ENCODE measurements at regions not wholly inside any gene's neighbourhood (a gene's known extent, or its start where the extent isn't known, plus 50 kb on each side); places are given as distances from the start of the nearest gene placed in this dataset.

GRCh38 chr17:34045990-34046389 lies 209.1 kb upstream of the CCL2 start:
- H3K4me3 ChIP-seq (ENCODE audit: low read depth, low read length): no peak overlapping the region
- TF ChIP-seq CTCF (IDR thresholded peaks at IDR 0.05; ENCODE audit: low read depth, low read length, missing control alignments): no peak
- no peak for DNase-seq (ENCODE audit: low read depth)

DNA sequence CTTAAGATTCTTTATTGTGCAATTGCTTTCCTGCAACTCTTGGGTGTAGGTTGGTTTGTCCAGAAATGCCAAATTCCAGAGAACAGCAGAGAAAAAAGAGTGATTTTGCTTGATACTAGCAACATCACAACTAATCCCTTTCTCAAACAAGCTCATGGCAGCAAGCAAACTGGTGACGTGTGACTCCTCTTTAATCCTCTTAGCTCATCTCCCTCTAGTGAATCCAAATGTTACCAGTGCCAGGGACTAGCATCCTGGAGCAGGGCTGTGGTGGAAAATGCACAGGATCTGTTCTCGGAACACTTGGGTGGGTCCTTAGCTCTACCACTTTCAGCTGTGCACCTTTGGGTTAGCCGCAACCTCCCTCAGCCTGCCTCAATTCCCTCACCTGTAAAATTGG lies 204.0 kb upstream of the CCL2 start:
- DNase-seq (ENCODE audit: low read depth): no peak
- no peak overlapping the region for H3K4me3 ChIP-seq (ENCODE audit: low read depth, low read length)
- TF ChIP-seq CTCF (IDR thresholded peaks at IDR 0.05; ENCODE audit: low read depth, low read length, missing control alignments): no peak

DNA sequence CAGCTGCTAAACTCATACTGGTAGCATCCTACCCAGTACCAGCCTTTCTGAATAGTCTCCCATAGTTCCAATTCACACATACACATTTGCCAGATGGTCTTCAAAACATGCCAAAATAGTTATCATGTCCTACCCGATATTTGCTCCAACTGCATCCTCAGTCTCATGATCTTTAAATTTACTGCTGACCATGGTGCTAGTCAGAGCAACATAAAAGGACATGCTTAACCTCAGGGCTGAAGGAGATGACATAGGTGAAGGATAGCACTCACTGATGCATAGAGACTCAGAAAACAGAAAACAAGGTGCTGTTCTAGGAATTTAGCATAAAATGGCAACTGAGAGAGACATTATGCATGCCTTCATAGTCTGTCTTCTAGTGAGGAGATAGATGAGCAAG lies 200.6 kb upstream of the CCL2 start:
- no peak for DNase-seq (ENCODE audit: low read depth)
- no peak overlapping the region for H3K4me3 ChIP-seq (ENCODE audit: low read depth, low read length)
- no peak for TF ChIP-seq CTCF (IDR thresholded peaks at IDR 0.05; ENCODE audit: low read depth, low read length, missing control alignments)

- TF ChIP-seq CTCF (IDR thresholded peaks at IDR 0.05; ENCODE audit: low read depth, low read length, missing control alignments): no peak
- no peak overlapping the region for H3K4me3 ChIP-seq (ENCODE audit: low read depth, low read length)
- DNase-seq (ENCODE audit: low read depth): no peak
Observed at GRCh38 chr17:34055606-34056005, 199.5 kb upstream of the CCL2 start.

GRCh38 chr17:34059423-34060220 lies 195.5 kb upstream of the CCL2 start:
- no peak for DNase-seq (ENCODE audit: low read depth)
- H3K4me3 ChIP-seq (ENCODE audit: low read depth, low read length): no peak overlapping the region
- no peak for TF ChIP-seq CTCF (IDR thresholded peaks at IDR 0.05; ENCODE audit: low read depth, low read length, missing control alignments)

- no peak overlapping the region for H3K4me3 ChIP-seq (ENCODE audit: low read depth, low read length)
- DNase-seq (ENCODE audit: low read depth): no peak
- TF ChIP-seq CTCF (IDR thresholded peaks at IDR 0.05; ENCODE audit: low read depth, low read length, missing control alignments): no peak
Observed at GRCh38 chr17:34066528-34066927, 188.6 kb upstream of the CCL2 start.

DNA sequence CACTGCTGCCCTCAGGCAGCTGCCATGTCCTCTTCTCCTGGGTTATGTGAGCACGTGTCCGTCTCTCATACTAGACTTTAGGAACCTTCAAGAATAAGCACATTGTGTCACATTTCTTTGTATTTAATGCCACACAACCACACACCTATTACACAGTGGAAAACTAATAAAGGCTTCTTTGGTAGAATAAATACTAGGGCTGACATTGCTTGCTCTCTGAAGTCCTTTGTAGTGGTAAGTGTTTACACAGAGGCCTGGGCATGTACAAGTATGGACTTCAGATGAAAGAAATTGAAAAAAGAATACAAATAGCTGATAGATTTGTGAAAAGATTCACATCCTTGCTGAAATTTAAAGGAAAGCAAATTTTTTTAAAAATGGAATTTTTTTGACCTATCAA lies 188.1 kb upstream of the CCL2 start:
- no peak for DNase-seq (ENCODE audit: low read depth)
- TF ChIP-seq CTCF (IDR thresholded peaks at IDR 0.05; ENCODE audit: low read depth, low read length, missing control alignments): no peak
- H3K4me3 ChIP-seq (ENCODE audit: low read depth, low read length): no peak overlapping the region

All from GM12864 (cell line).